Osteoblast (primary cell): ENCODE measurements at regions not wholly inside any gene's neighbourhood (a gene's known extent, or its start where the extent isn't known, plus 50 kb on each side); places are given as distances from the start of the nearest gene placed in this dataset.

Experiments used
- DNase-seq: peaks from one replicate; pipeline ENCODE4 v3.0.0; 2011; ENCODE audit warnings: low spot score, mixed read lengths; ENCODE audit not compliant: insufficient read length; ENCODE audit errors: missing footprints
- H2AFZ ChIP-seq: 2 replicates; pipeline ENCODE4 v1.6.0; 2011; ENCODE audit warnings: mild to moderate bottlenecking, low read length
- H3K27ac ChIP-seq: 2 replicates; pipeline ENCODE4 v1.5.1; 2011; ENCODE audit warnings: mild to moderate bottlenecking, low read depth, low read length, moderate library complexity
- H3K27me3 ChIP-seq: 2 replicates; pipeline ENCODE4 v1.6.0; 2012; ENCODE audit warnings: mild to moderate bottlenecking, control low read depth, inconsistent platforms, low read length, moderate library complexity; ENCODE audit not compliant: insufficient read depth
- H3K36me3 ChIP-seq: 2 replicates; pipeline ENCODE4 v1.5.1; 2011; ENCODE audit warnings: mild to moderate bottlenecking, low read length, control low read depth, moderate library complexity; ENCODE audit not compliant: insufficient read depth
- H3K4me1 ChIP-seq: 2 replicates; pipeline ENCODE4 v1.5.1; 2011; ENCODE audit warnings: mild to moderate bottlenecking, low read length, control low read depth, moderate library complexity; ENCODE audit not compliant: insufficient read depth
- H3K4me2 ChIP-seq: 2 replicates; pipeline ENCODE4 v1.6.0; 2011; ENCODE audit warnings: mild to moderate bottlenecking, low read length; ENCODE audit not compliant: insufficient read depth
- H3K4me3 ChIP-seq: fragments of 200-600 bp; sonication (generic); 3 replicates; pipeline ENCODE4 v1.5.1; 2012; ENCODE audit warnings: mild to moderate bottlenecking, low read length, inconsistent platforms; ENCODE audit not compliant: insufficient read depth
- H3K79me2 ChIP-seq: 2 replicates; pipeline ENCODE4 v1.6.0; 2012; ENCODE audit warnings: mild to moderate bottlenecking, low read length, control low read depth, inconsistent platforms; ENCODE audit not compliant: insufficient read depth
- H3K9me3 ChIP-seq: 2 replicates; pipeline ENCODE4 v1.5.1; 2011; ENCODE audit warnings: low read depth, low read length, control low read depth
- H4K20me1 ChIP-seq: 2 replicates; pipeline ENCODE4 v1.6.0; 2012; ENCODE audit warnings: mild to moderate bottlenecking, low read length, control low read depth; ENCODE audit not compliant: insufficient read depth
- TF ChIP-seq, protein P1 (sequence below): IDR thresholded peaks from 2 replicates; pipeline ENCODE4 v1.5.1; 2011; ENCODE audit warnings: mild to moderate bottlenecking, low read depth, low read length, moderate library complexity; ENCODE audit errors: extremely low read depth

DNA sequence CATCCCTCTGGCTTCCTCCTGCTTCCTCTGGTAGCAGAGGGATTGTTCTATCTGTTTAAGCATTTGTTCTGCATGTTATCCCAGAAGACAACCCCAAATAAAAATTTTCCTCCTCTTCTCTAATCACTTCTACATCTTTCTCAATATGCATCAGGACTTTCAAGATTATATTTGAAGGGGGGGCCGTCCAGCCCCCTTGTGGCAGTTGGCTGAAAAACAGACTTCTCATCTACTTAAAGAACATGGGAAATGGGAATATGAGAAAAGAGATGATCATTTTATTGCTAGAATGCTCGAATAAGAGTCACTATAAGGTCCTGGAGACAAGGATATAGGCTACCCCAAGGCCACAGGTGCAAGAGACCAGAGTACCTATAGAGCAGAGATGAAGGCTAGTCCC is 466.0 kb downstream of the REEP3 start:
- Histone ChIP-seq H3K27ac (no peak overlapping the region), H4K20me1 (no peaks in the 10 kb centered on the region), H3K4me1 (no peaks in the 10 kb centered on the region), H3K27me3 (no peaks in the 10 kb centered on the region), H3K9me3 (no peaks in the 10 kb centered on the region), H3K79me2 (no peaks in the 10 kb centered on the region), H3K4me3 (no peak overlapping the region), H3K36me3 (no peaks in the 10 kb centered on the region), H3K4me2 (no peak overlapping the region), H2AFZ (no peak overlapping the region)
- no peak for DNase-seq
- TF ChIP-seq, protein P1, sequence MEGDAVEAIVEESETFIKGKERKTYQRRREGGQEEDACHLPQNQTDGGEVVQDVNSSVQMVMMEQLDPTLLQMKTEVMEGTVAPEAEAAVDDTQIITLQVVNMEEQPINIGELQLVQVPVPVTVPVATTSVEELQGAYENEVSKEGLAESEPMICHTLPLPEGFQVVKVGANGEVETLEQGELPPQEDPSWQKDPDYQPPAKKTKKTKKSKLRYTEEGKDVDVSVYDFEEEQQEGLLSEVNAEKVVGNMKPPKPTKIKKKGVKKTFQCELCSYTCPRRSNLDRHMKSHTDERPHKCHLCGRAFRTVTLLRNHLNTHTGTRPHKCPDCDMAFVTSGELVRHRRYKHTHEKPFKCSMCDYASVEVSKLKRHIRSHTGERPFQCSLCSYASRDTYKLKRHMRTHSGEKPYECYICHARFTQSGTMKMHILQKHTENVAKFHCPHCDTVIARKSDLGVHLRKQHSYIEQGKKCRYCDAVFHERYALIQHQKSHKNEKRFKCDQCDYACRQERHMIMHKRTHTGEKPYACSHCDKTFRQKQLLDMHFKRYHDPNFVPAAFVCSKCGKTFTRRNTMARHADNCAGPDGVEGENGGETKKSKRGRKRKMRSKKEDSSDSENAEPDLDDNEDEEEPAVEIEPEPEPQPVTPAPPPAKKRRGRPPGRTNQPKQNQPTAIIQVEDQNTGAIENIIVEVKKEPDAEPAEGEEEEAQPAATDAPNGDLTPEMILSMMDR, result no peak

DNA sequence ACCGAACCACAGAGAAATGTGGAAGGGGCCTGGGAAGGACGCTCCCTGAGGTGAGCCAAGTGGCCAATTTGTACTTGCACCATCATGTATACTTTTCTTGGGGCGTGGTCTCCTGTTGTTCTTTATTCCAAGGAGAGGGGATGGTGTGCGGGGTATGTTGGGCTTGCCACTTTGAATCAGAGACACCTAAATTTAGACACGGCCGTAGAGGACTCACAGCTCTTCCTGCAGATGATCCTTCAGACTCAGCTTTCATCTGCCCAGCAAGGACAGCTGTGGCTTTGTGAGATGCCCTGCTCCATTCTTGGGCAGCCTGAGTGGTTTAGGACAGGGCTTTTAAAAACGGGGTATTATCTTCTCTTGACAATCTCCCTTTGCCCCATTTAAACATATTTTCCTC is 473.2 kb downstream of the REEP3 start:
- DNase-seq, result no peak
- Histone ChIP-seq H2AFZ (no peak overlapping the region), H3K4me1 (no peaks in the 10 kb centered on the region), H3K36me3 (no peaks in the 10 kb centered on the region), H3K79me2 (no peaks in the 10 kb centered on the region), H3K4me3 (no peak overlapping the region), H3K9me3 (no peaks in the 10 kb centered on the region), H3K27ac (no peak overlapping the region), H3K4me2 (no peak overlapping the region), H3K27me3 (no peaks in the 10 kb centered on the region), H4K20me1 (no peaks in the 10 kb centered on the region)
- TF ChIP-seq, protein P1, result no peak

DNA sequence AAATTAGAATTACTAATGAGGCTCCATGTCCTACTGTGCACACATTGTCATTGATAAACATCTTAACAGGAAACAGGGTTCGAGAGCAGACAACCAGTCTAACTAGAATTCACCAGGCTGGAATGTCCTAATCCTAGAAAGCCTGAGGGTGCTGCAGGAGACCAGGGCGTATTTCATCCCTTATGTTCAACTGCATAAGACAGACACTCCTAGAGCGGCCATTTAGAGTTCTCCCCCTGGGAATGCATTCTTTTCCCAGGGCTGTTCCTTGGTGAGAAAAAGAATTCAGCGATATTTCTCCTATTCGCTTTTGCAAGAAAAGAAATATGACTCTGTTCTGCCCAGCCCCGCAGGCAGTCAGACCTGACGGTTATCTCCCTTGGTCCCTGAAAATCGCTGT is 486.0 kb downstream of the REEP3 start:
- Histone ChIP-seq H3K4me1 (no peaks in the 10 kb centered on the region), H3K27ac (no peak overlapping the region), H2AFZ (no peak overlapping the region), H3K4me2 (no peak overlapping the region), H3K9me3 (no peaks in the 10 kb centered on the region), H4K20me1 (no peaks in the 10 kb centered on the region), H3K79me2 (no peaks in the 10 kb centered on the region), H3K36me3 (no peaks in the 10 kb centered on the region), H3K27me3 (no peaks in the 10 kb centered on the region), H3K4me3 (no peak overlapping the region)
- no peak for DNase-seq
- TF ChIP-seq, protein P1, result no peak

DNA sequence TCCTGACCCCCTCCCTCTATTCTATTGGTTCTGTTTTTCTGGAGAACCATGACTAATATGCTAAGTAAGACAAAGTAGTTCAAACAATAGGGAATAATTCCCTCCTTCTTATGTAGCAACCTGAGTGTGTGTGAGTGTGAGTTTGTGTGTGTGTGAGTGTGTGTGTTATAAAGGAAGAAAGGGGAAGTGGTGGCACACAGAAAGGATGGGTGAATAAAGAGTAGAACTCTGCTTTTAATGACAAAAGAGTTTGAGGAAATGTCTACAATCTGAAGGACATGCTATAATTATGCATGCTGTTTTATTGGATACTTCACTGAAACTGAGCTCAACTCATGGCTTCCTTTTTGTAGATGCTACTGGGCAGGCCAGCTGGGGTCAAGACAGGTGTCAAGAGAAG is 489.5 kb downstream of the REEP3 start:
- no peak overlapping the region for H3K27ac ChIP-seq
- H3K9me3 ChIP-seq, result no peaks in the 10 kb centered on the region
- H3K4me2 ChIP-seq, result no peak overlapping the region
- H3K27me3 ChIP-seq, result no peaks in the 10 kb centered on the region
- no peaks in the 10 kb centered on the region for H3K79me2 ChIP-seq
- H3K36me3 ChIP-seq, result no peaks in the 10 kb centered on the region
- no peaks in the 10 kb centered on the region for H4K20me1 ChIP-seq
- no peaks in the 10 kb centered on the region for H3K4me1 ChIP-seq
- DNase-seq, result no peak
- no peak overlapping the region for H3K4me3 ChIP-seq
- no peak overlapping the region for H2AFZ ChIP-seq
- TF ChIP-seq, protein P1, result no peak
